Fibroblast of lung (primary cell): ENCODE measurements at regions not wholly inside any gene's neighbourhood (a gene's known extent, or its start where the extent isn't known, plus 50 kb on each side); places are given as distances from the start of the nearest gene placed in this dataset.

ENCODE experiments used
- DNase-seq, 2 donors: peaks; one replicate each; pipeline versions ENCODE4 v3.0.0 to v3.0.0-alpha.2; 2010; ENCODE audit warnings: low read depth in 2 of 2
- H2AFZ ChIP-seq: 2 replicates; pipeline ENCODE4 v1.5.1; 2012; ENCODE audit warnings: low read length, control low read depth, inconsistent platforms
- H3K27ac ChIP-seq: 2 replicates; pipeline ENCODE4 v1.5.1; 2011; ENCODE audit warnings: low read length, control low read depth; ENCODE audit not compliant: insufficient read depth
- H3K27me3 ChIP-seq: 2 replicates; pipeline ENCODE4 v1.5.1; 2011; ENCODE audit warnings: mild to moderate bottlenecking, low read length; ENCODE audit not compliant: control insufficient read depth, insufficient read depth
- H3K36me3 ChIP-seq: 2 replicates; pipeline ENCODE4 v1.5.1; 2011; ENCODE audit warnings: low read length; ENCODE audit not compliant: control insufficient read depth, insufficient read depth
- H3K4me1 ChIP-seq: 2 replicates; pipeline ENCODE4 v1.5.1; 2011; ENCODE audit warnings: low read length; ENCODE audit not compliant: control insufficient read depth, insufficient read depth; ENCODE audit errors: extremely low read depth
- H3K4me2 ChIP-seq: 2 replicates; pipeline ENCODE4 v1.5.1; 2011; ENCODE audit warnings: low read length, control low read depth; ENCODE audit not compliant: insufficient read depth; ENCODE audit errors: extremely low read depth
- H3K4me3 ChIP-seq, 4 experiments: fragments of 200-600 bp in 1 of 4; sonication (generic) in 1 of 4; replicated peaks in 1 of 4; 2 replicates each; pipeline ENCODE4 v1.5.1; 2011 to 2016; ENCODE audit warnings: low read length in 4 of 4, low read depth in 3 of 4, mild to moderate bottlenecking in 3 of 4, control low read depth in 2 of 4, inconsistent platforms in 1 of 4, mixed read lengths in 1 of 4; ENCODE audit not compliant: insufficient read depth in 1 of 4; ENCODE audit errors: control extremely low read depth in 1 of 4
- H3K79me2 ChIP-seq: 2 replicates; pipeline ENCODE4 v1.5.1; 2012; ENCODE audit warnings: mild to moderate bottlenecking, low read length, inconsistent platforms; ENCODE audit not compliant: control insufficient read depth, insufficient read depth
- H3K9ac ChIP-seq: 2 replicates; pipeline ENCODE4 v1.5.1; 2011; ENCODE audit warnings: mild to moderate bottlenecking, low read length, control low read depth; ENCODE audit not compliant: insufficient read depth
- H3K9me3 ChIP-seq: 2 replicates; pipeline ENCODE4 v1.5.1; 2012; ENCODE audit warnings: low read depth, low read length; ENCODE audit not compliant: control insufficient read depth, insufficient read depth
- H4K20me1 ChIP-seq: 2 replicates; pipeline ENCODE4 v1.5.1; 2011; ENCODE audit warnings: low read length; ENCODE audit not compliant: control insufficient read depth, insufficient read depth; ENCODE audit errors: extremely low read depth
- EZH2 ChIP-seq: IDR thresholded peaks from 2 replicates; pipeline ENCODE4 v1.5.1; 2012; ENCODE audit warnings: low read length, control low read depth, mild to moderate bottlenecking; ENCODE audit errors: missing control alignments
- TF ChIP-seq, protein P1 (sequence below), 2 donors: IDR thresholded peaks in 1 of 2; conservative IDR thresholded peaks in 1 of 2; 1 replicate in 1 of 2; 2 replicates in 1 of 2; pipeline ENCODE4 v1.5.1; 2011 to 2012; ENCODE audit warnings: low read length in 2 of 2, control low read depth in 1 of 2, inconsistent platforms in 1 of 2, low read depth in 1 of 2, mild to moderate bottlenecking in 1 of 2

DNA sequence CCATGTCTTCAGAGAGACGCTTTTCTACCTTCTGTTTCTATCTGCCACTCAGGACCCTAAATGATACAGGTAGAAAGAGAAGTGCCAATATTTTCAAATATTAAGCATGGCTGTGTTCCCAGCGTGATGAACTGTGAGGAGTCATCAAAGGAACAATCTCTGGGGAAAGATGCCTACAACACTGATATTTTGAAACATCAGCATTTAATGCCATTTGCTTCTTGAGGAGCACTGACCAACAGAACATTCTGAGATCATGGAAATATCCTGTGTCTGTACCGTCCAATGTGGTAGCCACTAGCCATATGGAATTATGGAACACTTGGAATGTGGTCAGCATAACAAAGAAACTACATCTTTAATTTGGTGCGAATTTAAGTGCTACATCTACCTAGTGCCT lies 117.9 kb upstream of the COL6A5 start:
- H3K4me2 ChIP-seq = no peak overlapping the region
- H4K20me1 ChIP-seq = no peaks in the 10 kb centered on the region
- H3K4me3 ChIP-seq = no peak overlapping the region
- no peaks in the 10 kb centered on the region for H3K9me3 ChIP-seq
- no peaks in the 10 kb centered on the region for H3K27me3 ChIP-seq
- no peak for DNase-seq
- no peak overlapping the region for H3K9ac ChIP-seq
- no peaks in the 10 kb centered on the region for H3K79me2 ChIP-seq
- no peaks in the 10 kb centered on the region for H3K36me3 ChIP-seq
- TF ChIP-seq EZH2 = no peak
- TF ChIP-seq, protein P1, sequence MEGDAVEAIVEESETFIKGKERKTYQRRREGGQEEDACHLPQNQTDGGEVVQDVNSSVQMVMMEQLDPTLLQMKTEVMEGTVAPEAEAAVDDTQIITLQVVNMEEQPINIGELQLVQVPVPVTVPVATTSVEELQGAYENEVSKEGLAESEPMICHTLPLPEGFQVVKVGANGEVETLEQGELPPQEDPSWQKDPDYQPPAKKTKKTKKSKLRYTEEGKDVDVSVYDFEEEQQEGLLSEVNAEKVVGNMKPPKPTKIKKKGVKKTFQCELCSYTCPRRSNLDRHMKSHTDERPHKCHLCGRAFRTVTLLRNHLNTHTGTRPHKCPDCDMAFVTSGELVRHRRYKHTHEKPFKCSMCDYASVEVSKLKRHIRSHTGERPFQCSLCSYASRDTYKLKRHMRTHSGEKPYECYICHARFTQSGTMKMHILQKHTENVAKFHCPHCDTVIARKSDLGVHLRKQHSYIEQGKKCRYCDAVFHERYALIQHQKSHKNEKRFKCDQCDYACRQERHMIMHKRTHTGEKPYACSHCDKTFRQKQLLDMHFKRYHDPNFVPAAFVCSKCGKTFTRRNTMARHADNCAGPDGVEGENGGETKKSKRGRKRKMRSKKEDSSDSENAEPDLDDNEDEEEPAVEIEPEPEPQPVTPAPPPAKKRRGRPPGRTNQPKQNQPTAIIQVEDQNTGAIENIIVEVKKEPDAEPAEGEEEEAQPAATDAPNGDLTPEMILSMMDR (conservative IDR thresholded peaks at IDR 0.05 in 1 of 2, IDR thresholded peaks at IDR 0.05 in 1 of 2; ENCODE audit: low read depth in 1 of 2, low read length in 2 of 2) = no peak
- H2AFZ ChIP-seq = no peak overlapping the region
- H3K4me1 ChIP-seq = no peaks in the 10 kb centered on the region
- no peak overlapping the region for H3K27ac ChIP-seq

DNA sequence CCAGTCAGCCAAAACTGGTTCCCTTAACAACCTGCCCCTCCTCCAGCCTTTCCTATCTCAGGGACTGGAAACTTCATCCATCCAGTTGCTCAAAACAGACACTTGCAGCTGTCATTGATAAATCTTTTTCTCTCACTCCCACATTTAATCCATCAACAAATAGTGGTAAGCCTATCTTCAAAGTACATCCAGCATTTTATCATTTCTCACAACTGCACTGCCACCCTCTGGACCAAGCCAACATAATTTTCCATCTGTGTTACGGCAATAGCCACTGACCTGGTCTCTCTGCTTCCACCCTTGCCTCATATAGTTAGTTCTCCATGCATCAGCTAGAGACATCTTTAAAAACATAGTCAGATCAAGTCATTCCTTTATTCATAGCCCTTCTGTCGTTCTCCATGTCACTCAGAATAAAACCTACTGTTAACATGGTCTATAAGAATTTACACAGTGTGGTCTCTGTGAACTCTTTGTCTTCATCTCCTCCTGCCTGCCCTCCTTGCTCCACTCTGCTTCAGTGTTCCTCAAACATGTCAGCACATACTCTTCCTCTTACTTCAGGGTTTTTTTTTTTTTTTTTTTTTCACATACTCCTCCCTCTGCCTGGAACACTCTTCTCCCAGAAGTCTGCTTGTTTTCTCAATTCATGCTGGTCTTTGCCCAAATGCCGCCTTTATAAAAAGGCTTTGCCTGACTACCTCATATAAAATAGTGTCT lies 102.5 kb upstream of the COL6A5 start:
- DNase-seq = peak in 1 of 2 donors; percentile 18
- Histone ChIP-seq H3K9ac (no peak overlapping the region), H3K4me3 (no peak overlapping the region), H3K4me2 (no peak overlapping the region), H3K4me1 (no peaks in the 10 kb centered on the region), H3K36me3 (no peaks in the 10 kb centered on the region), H3K27me3 (peaks cover 3% of the 10 kb centered on the region), H4K20me1 (no peaks in the 10 kb centered on the region), H3K9me3 (no peaks in the 10 kb centered on the region), H3K27ac (no peak overlapping the region), H2AFZ (no peak overlapping the region), H3K79me2 (no peaks in the 10 kb centered on the region)
- no peak for TF ChIP-seq EZH2
- TF ChIP-seq, protein P1 (conservative IDR thresholded peaks at IDR 0.05 in 1 of 2, IDR thresholded peaks at IDR 0.05 in 1 of 2; ENCODE audit: low read depth in 1 of 2, low read length in 2 of 2) = peak; percentile 13 to 17

DNA sequence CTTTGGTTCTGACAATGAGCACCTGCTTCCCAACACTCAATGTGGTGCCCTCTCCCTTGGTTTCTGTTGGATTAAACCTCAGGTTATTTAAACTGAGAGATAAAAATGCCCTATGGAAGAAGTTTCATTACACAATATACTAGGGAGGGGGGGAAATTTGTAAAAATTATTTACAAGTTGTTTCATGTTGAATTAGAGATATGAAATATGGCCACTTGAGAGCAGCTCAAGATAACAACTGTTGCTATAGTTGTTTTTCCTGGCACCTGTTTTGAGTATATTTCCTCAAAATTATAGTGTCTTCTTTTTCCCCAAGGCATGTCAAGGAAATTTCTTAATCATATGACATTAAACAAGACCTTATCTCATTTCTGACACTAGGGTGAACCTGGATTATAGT lies 101.7 kb upstream of the COL6A5 start:
- Histone ChIP-seq H4K20me1 (no peaks in the 10 kb centered on the region), H3K9ac (no peak overlapping the region), H3K4me3 (no peak overlapping the region), H3K79me2 (no peaks in the 10 kb centered on the region), H3K4me1 (no peaks in the 10 kb centered on the region), H3K4me2 (no peak overlapping the region), H3K9me3 (no peaks in the 10 kb centered on the region), H3K27ac (no peak overlapping the region), H3K27me3 (peaks cover 3% of the 10 kb centered on the region), H3K36me3 (no peaks in the 10 kb centered on the region), H2AFZ (no peak overlapping the region)
- no peak for DNase-seq
- TF ChIP-seq EZH2 = no peak
- TF ChIP-seq, protein P1 (conservative IDR thresholded peaks at IDR 0.05 in 1 of 2, IDR thresholded peaks at IDR 0.05 in 1 of 2; ENCODE audit: low read depth in 1 of 2, low read length in 2 of 2) = no peak
